ENCODE measurements at regions not wholly inside any gene's neighbourhood (a gene's known extent, or its start where the extent isn't known, plus 50 kb on each side); places are given as distances from the start of the nearest gene placed in this dataset.

- no peak for DNase-seq (ENCODE audit: low spot score)
- CTCF ChIA-PET, result no interaction called here
- Mint-ChIP-seq H3K27me3 (ENCODE audit: low read depth) (no peaks in the 10 kb centered on the region), H3K9me3 (peaks cover 4% of the 10 kb centered on the region), H3K27ac (no peak overlapping the region), H3K4me1 (peaks cover 11% of the 10 kb centered on the region), H3K4me3 (no peak overlapping the region), H3K36me3 (no peaks in the 10 kb centered on the region)
- TF ChIP-seq NR2C2 (CRISPR knock-in tag; IDR thresholded peaks at IDR 0.05), result no peak
- no peak for TF ChIP-seq ZNF396 (CRISPR knock-in tag; IDR thresholded peaks at IDR 0.05; ENCODE audit: borderline replicate concordance)
- TF ChIP-seq SOX15 (CRISPR knock-in tag; IDR thresholded peaks at IDR 0.05), result no peak
- TF ChIP-seq ZNF423 (CRISPR knock-in tag; IDR thresholded peaks at IDR 0.05), result no peak
- no peak for TF ChIP-seq CBFB (CRISPR knock-in tag; IDR thresholded peaks at IDR 0.05; ENCODE audit: low read depth)
- no peak for TF ChIP-seq ZNF532 (CRISPR knock-in tag; IDR thresholded peaks at IDR 0.05; ENCODE audit: borderline replicate concordance)
- TF ChIP-seq ATF6 (CRISPR knock-in tag; IDR thresholded peaks at IDR 0.05), result no peak
- no peak for TF ChIP-seq PRDM15 (CRISPR knock-in tag; IDR thresholded peaks at IDR 0.05)
- TF ChIP-seq AFF4 (CRISPR knock-in tag; IDR thresholded peaks at IDR 0.05; ENCODE audit: borderline replicate concordance), result no peak
- no peak for TF ChIP-seq HMGA2 (CRISPR knock-in tag; IDR thresholded peaks at IDR 0.05)
- no peak for TF ChIP-seq SP1 (CRISPR knock-in tag; conservative IDR thresholded peaks at IDR 0.05)
- no peak for TF ChIP-seq ZNF317 (CRISPR knock-in tag; IDR thresholded peaks at IDR 0.05; ENCODE audit: borderline replicate concordance, low read depth)
- no peak for TF ChIP-seq CREM (CRISPR knock-in tag; IDR thresholded peaks at IDR 0.05)
- no peak for TF ChIP-seq GABPB1 (CRISPR knock-in tag; IDR thresholded peaks at IDR 0.05)
- no peak for TF ChIP-seq ZMAT4 (CRISPR knock-in tag; IDR thresholded peaks at IDR 0.05)
- no peak for TF ChIP-seq USF2 (CRISPR knock-in tag; IDR thresholded peaks at IDR 0.05)
- no peak for TF ChIP-seq ZNF121 (CRISPR knock-in tag; IDR thresholded peaks at IDR 0.05)
- POLR2A ChIA-PET, result interaction anchor here (0.7 kb wide), 1 partner anchor 13 kb away, joined by 3 read pairs; no protein-coding TSS in a partner anchor
- ATAC-seq, result no peak
Observed at GRCh38 chr3:180294282-180295027, 257.7 kb upstream of the PEX5L start.

All from WTC11 (cell line).